ENCODE measurements at regions not wholly inside any gene's neighbourhood (a gene's known extent, or its start where the extent isn't known, plus 50 kb on each side); places are given as distances from the start of the nearest gene placed in this dataset.

DNA sequence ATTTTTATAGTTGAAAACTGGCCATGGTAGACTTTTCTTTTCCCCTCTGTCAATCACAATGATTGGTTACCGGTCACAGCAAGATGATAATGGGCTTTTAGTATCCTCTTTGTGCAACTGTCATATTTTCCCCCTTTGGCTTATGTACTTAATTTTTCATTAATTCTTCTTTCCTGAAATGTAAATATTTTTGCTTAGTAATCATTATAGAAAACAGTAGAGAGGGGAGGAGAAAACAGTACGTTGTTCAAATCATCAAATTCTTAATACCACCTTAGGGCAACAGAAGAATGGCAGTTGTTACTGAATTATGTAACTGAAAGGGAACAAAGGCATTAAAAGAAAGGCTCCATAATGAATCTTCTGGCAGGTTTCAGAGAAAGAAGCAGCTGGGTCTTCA lies 699.0 kb downstream of the METTL4 start:
- Histone ChIP-seq H3K27me3 (replicated peaks in 2 of 5; ENCODE audit: control insufficient read depth in 4 of 5, insufficient read depth in 5 of 5, low read length in 4 of 5) (no peaks in the 10 kb centered on the region), H3K36me3 (ENCODE audit: control insufficient read depth in 4 of 4, insufficient read depth in 4 of 4, low read length in 3 of 4) (no peaks in the 10 kb centered on the region), H3K4me3 (ENCODE audit: control insufficient read depth in 1 of 7, extremely low read depth in 1 of 7, insufficient read depth in 4 of 7, low read depth in 2 of 7, low read length in 6 of 7) (no peak overlapping the region), H3K9me3 (ENCODE audit: control extremely low read depth in 1 of 5, control insufficient read depth in 4 of 5, insufficient read depth in 2 of 5, low read depth in 1 of 5, low read length in 4 of 5) (no peaks in the 10 kb centered on the region), H3K4me1 (ENCODE audit: control extremely low read depth in 1 of 4, control insufficient read depth in 4 of 4, insufficient read depth in 4 of 4, low read length in 3 of 4) (no peaks in the 10 kb centered on the region), H3K27ac (ENCODE audit: insufficient read depth in 1 of 2, low read depth in 1 of 2, low read length in 2 of 2, poor library complexity in 1 of 2, severe bottlenecking in 2 of 2) (no peak overlapping the region)
- ChIA-PET CTCF (no interaction called here), POLR2A (no interaction called here)
- WGBS (ENCODE audit: insufficient coverage), result no CpG with 5 or more reads among the region's 2 CpGs
- DNase-seq, result no peak

DNA sequence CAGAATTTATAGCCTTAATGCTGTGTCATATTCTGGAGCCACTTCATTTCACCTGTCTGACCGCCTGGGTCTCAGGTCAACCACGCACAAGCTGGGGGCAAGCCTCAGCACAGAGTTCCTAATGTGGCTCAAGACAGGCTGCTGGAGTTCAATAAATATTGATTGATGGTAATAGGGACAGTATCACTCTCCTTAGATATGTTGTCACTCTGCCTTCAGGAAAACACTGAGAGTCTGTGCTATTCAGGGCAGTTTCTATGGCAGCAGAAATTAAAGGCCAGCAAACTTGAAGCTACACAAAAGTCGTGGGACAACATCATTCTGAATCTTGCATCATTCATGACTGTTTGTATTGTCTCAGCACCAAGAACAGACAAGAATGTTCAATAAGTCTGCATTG lies 696.1 kb downstream of the METTL4 start:
- H3K9me3 ChIP-seq (ENCODE audit: control extremely low read depth in 1 of 5, control insufficient read depth in 4 of 5, insufficient read depth in 2 of 5, low read depth in 1 of 5, low read length in 4 of 5), result no peaks in the 10 kb centered on the region
- ChIA-PET POLR2A (no interaction called here), CTCF (no interaction called here)
- H3K4me3 ChIP-seq (ENCODE audit: control insufficient read depth in 1 of 7, extremely low read depth in 1 of 7, insufficient read depth in 4 of 7, low read depth in 2 of 7, low read length in 6 of 7), result no peak overlapping the region
- no peaks in the 10 kb centered on the region for H3K27me3 ChIP-seq (replicated peaks in 2 of 5; ENCODE audit: control insufficient read depth in 4 of 5, insufficient read depth in 5 of 5, low read length in 4 of 5)
- 94% methylated on average over 3 of the region's 3 CpGs for WGBS (ENCODE audit: insufficient coverage)
- H3K4me1 ChIP-seq (ENCODE audit: control extremely low read depth in 1 of 4, control insufficient read depth in 4 of 4, insufficient read depth in 4 of 4, low read length in 3 of 4), result no peaks in the 10 kb centered on the region
- no peak overlapping the region for H3K27ac ChIP-seq (ENCODE audit: insufficient read depth in 1 of 2, low read depth in 1 of 2, low read length in 2 of 2, poor library complexity in 1 of 2, severe bottlenecking in 2 of 2)
- no peaks in the 10 kb centered on the region for H3K36me3 ChIP-seq (ENCODE audit: control insufficient read depth in 4 of 4, insufficient read depth in 4 of 4, low read length in 3 of 4)
- DNase-seq, result no peak

- Histone ChIP-seq H3K36me3 (ENCODE audit: control insufficient read depth in 4 of 4, insufficient read depth in 4 of 4, low read length in 3 of 4) (no peaks in the 10 kb centered on the region), H3K4me3 (ENCODE audit: control insufficient read depth in 1 of 7, extremely low read depth in 1 of 7, insufficient read depth in 4 of 7, low read depth in 2 of 7, low read length in 6 of 7) (no peak overlapping the region), H3K9me3 (ENCODE audit: control extremely low read depth in 1 of 5, control insufficient read depth in 4 of 5, insufficient read depth in 2 of 5, low read depth in 1 of 5, low read length in 4 of 5) (no peaks in the 10 kb centered on the region), H3K4me1 (ENCODE audit: control extremely low read depth in 1 of 4, control insufficient read depth in 4 of 4, insufficient read depth in 4 of 4, low read length in 3 of 4) (no peaks in the 10 kb centered on the region), H3K27ac (ENCODE audit: insufficient read depth in 1 of 2, low read depth in 1 of 2, low read length in 2 of 2, poor library complexity in 1 of 2, severe bottlenecking in 2 of 2) (no peak overlapping the region), H3K27me3 (replicated peaks in 2 of 5; ENCODE audit: control insufficient read depth in 4 of 5, insufficient read depth in 5 of 5, low read length in 4 of 5) (no peaks in the 10 kb centered on the region)
- POLR2A ChIA-PET, result no interaction called here
- WGBS (ENCODE audit: insufficient coverage), result 93% methylated on average over 3 of the region's 4 CpGs
- no peak for DNase-seq
- CTCF ChIA-PET, result no interaction called here
Measured at GRCh38 chr18:1884623-1885022, 686.7 kb downstream of the METTL4 start.

DNA sequence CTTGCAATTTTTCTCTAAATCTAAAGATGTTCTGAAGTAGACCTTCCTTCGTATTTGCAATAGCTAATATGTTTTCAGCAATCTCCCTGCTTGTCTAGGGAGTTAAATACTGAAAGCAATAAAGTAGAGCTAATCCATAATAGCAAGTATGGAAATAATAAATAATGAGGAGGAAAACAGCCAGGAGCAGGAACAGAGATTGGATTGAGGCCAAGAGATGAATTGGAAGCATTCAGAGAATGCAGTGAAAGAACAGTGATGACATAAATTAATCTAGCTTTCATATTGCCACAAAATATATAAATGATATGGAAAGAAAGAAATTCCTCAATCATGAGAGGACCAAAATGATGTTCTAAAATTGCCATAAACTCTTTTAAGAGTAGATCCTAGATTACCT lies 679.7 kb downstream of the METTL4 start:
- WGBS (ENCODE audit: insufficient coverage), result 100% methylated on average over 1 of the region's 1 CpG
- Histone ChIP-seq H3K9me3 (ENCODE audit: control extremely low read depth in 1 of 5, control insufficient read depth in 4 of 5, insufficient read depth in 2 of 5, low read depth in 1 of 5, low read length in 4 of 5) (peaks cover 0 to 1% (median 0%) of the 10 kb centered on the region in 5 experiments), H3K36me3 (ENCODE audit: control insufficient read depth in 4 of 4, insufficient read depth in 4 of 4, low read length in 3 of 4) (no peaks in the 10 kb centered on the region), H3K4me3 (ENCODE audit: control insufficient read depth in 1 of 7, extremely low read depth in 1 of 7, insufficient read depth in 4 of 7, low read depth in 2 of 7, low read length in 6 of 7) (no peak overlapping the region), H3K27me3 (replicated peaks in 2 of 5; ENCODE audit: control insufficient read depth in 4 of 5, insufficient read depth in 5 of 5, low read length in 4 of 5) (no peaks in the 10 kb centered on the region), H3K4me1 (ENCODE audit: control extremely low read depth in 1 of 4, control insufficient read depth in 4 of 4, insufficient read depth in 4 of 4, low read length in 3 of 4) (no peaks in the 10 kb centered on the region), H3K27ac (ENCODE audit: insufficient read depth in 1 of 2, low read depth in 1 of 2, low read length in 2 of 2, poor library complexity in 1 of 2, severe bottlenecking in 2 of 2) (no peak overlapping the region)
- DNase-seq, result no peak
- ChIA-PET POLR2A (no interaction called here), CTCF (no interaction called here)

GRCh38 chr18:1892191-1892590 lies 679.1 kb downstream of the METTL4 start:
- Histone ChIP-seq H3K27ac (ENCODE audit: insufficient read depth in 1 of 2, low read depth in 1 of 2, low read length in 2 of 2, poor library complexity in 1 of 2, severe bottlenecking in 2 of 2) (no peak overlapping the region), H3K4me1 (ENCODE audit: control extremely low read depth in 1 of 4, control insufficient read depth in 4 of 4, insufficient read depth in 4 of 4, low read length in 3 of 4) (no peaks in the 10 kb centered on the region), H3K27me3 (replicated peaks in 2 of 5; ENCODE audit: control insufficient read depth in 4 of 5, insufficient read depth in 5 of 5, low read length in 4 of 5) (no peaks in the 10 kb centered on the region), H3K36me3 (ENCODE audit: control insufficient read depth in 4 of 4, insufficient read depth in 4 of 4, low read length in 3 of 4) (no peaks in the 10 kb centered on the region), H3K4me3 (ENCODE audit: control insufficient read depth in 1 of 7, extremely low read depth in 1 of 7, insufficient read depth in 4 of 7, low read depth in 2 of 7, low read length in 6 of 7) (no peak overlapping the region), H3K9me3 (ENCODE audit: control extremely low read depth in 1 of 5, control insufficient read depth in 4 of 5, insufficient read depth in 2 of 5, low read depth in 1 of 5, low read length in 4 of 5) (peaks cover 0 to 1% (median 0%) of the 10 kb centered on the region in 5 experiments)
- CTCF ChIA-PET, result no interaction called here
- POLR2A ChIA-PET, result no interaction called here
- DNase-seq, result no peak

GRCh38 chr18:1895456-1896185 lies 675.7 kb downstream of the METTL4 start:
- no peak for DNase-seq
- peaks cover 0 to 1% (median 0%) of the 10 kb centered on the region in 5 experiments for H3K9me3 ChIP-seq (ENCODE audit: control extremely low read depth in 1 of 5, control insufficient read depth in 4 of 5, insufficient read depth in 2 of 5, low read depth in 1 of 5, low read length in 4 of 5)
- no peak overlapping the region for H3K27ac ChIP-seq (ENCODE audit: insufficient read depth in 1 of 2, low read depth in 1 of 2, low read length in 2 of 2, poor library complexity in 1 of 2, severe bottlenecking in 2 of 2)
- no peaks in the 10 kb centered on the region for H3K36me3 ChIP-seq (ENCODE audit: control insufficient read depth in 4 of 4, insufficient read depth in 4 of 4, low read length in 3 of 4)
- ChIA-PET CTCF (interaction anchor here (1.5 kb wide), 1 partner anchor 11 kb away, joined by 3 read pairs; no protein-coding TSS in a partner anchor), POLR2A (no interaction called here)
- no peak overlapping the region for H3K4me3 ChIP-seq (ENCODE audit: control insufficient read depth in 1 of 7, extremely low read depth in 1 of 7, insufficient read depth in 4 of 7, low read depth in 2 of 7, low read length in 6 of 7)
- no peaks in the 10 kb centered on the region for H3K27me3 ChIP-seq (replicated peaks in 2 of 5; ENCODE audit: control insufficient read depth in 4 of 5, insufficient read depth in 5 of 5, low read length in 4 of 5)
- H3K4me1 ChIP-seq (ENCODE audit: control extremely low read depth in 1 of 4, control insufficient read depth in 4 of 4, insufficient read depth in 4 of 4, low read length in 3 of 4), result no peaks in the 10 kb centered on the region
- 98% methylated on average over 3 of the region's 4 CpGs for WGBS (ENCODE audit: insufficient coverage)

- CTCF ChIA-PET, result interaction anchor here (1.4 kb wide), 1 partner anchor 10 kb away, joined by 3 read pairs; no protein-coding TSS in a partner anchor
- POLR2A ChIA-PET, result no interaction called here
- no peak overlapping the region for H3K27ac ChIP-seq (ENCODE audit: insufficient read depth in 1 of 2, low read depth in 1 of 2, low read length in 2 of 2, poor library complexity in 1 of 2, severe bottlenecking in 2 of 2)
- no peaks in the 10 kb centered on the region for H3K4me1 ChIP-seq (ENCODE audit: control extremely low read depth in 1 of 4, control insufficient read depth in 4 of 4, insufficient read depth in 4 of 4, low read length in 3 of 4)
- H3K27me3 ChIP-seq (replicated peaks in 2 of 5; ENCODE audit: control insufficient read depth in 4 of 5, insufficient read depth in 5 of 5, low read length in 4 of 5), result no peaks in the 10 kb centered on the region
- no peaks in the 10 kb centered on the region for H3K36me3 ChIP-seq (ENCODE audit: control insufficient read depth in 4 of 4, insufficient read depth in 4 of 4, low read length in 3 of 4)
- no peak for DNase-seq
- H3K4me3 ChIP-seq (ENCODE audit: control insufficient read depth in 1 of 7, extremely low read depth in 1 of 7, insufficient read depth in 4 of 7, low read depth in 2 of 7, low read length in 6 of 7), result no peak overlapping the region
- peaks cover 0 to 10% (median 4%) of the 10 kb centered on the region in 5 experiments for H3K9me3 ChIP-seq (ENCODE audit: control extremely low read depth in 1 of 5, control insufficient read depth in 4 of 5, insufficient read depth in 2 of 5, low read depth in 1 of 5, low read length in 4 of 5)
- 100% methylated on average over 1 of the region's 1 CpG for WGBS (ENCODE audit: insufficient coverage)
Measured at GRCh38 chr18:1906421-1906820, 664.9 kb downstream of the METTL4 start.
